AG09319 (cell line): ENCODE measurements at regions not wholly inside any gene's neighbourhood (a gene's known extent, or its start where the extent isn't known, plus 50 kb on each side); places are given as distances from the start of the nearest gene placed in this dataset.
"Not testable (repeated sequence)": the region's sequence is repeated elsewhere in the genome, so short reads cannot be mapped to it uniquely, and the experiment has no call there.

ENCODE experiments used
- DNase-seq: peaks from one replicate; pipeline ENCODE4 v3.0.0-alpha.2; 2010; ENCODE audit warnings: low read depth; ENCODE audit errors: extremely low read depth
- TF ChIP-seq, protein P1 (sequence below): IDR thresholded peaks from 2 replicates; pipeline ENCODE4 v1.5.1; 2011; ENCODE audit warnings: low read depth, mild to moderate bottlenecking, inconsistent platforms, low read length, moderate library complexity

DNA sequence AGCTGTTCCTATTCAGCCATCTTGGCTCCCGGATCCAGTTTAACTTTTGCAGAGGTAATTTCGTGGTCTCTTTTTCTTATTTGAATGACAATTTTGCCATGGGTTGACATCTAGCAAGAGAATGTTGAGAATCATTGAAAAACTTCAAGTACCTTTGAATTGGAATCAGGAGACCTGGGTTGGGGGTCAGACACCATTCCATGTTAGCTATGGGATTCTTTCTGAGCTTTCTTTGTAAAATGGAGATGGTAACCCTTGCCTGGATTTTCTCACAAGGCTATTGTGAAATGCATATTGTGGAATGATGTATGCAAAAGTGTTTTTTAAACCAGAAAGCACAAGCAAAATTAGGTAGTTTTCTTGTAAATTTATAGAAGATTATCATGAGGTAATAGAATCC is 79.1 kb upstream of the HAND2 start:
- DNase-seq: no peak
- TF ChIP-seq, protein P1, sequence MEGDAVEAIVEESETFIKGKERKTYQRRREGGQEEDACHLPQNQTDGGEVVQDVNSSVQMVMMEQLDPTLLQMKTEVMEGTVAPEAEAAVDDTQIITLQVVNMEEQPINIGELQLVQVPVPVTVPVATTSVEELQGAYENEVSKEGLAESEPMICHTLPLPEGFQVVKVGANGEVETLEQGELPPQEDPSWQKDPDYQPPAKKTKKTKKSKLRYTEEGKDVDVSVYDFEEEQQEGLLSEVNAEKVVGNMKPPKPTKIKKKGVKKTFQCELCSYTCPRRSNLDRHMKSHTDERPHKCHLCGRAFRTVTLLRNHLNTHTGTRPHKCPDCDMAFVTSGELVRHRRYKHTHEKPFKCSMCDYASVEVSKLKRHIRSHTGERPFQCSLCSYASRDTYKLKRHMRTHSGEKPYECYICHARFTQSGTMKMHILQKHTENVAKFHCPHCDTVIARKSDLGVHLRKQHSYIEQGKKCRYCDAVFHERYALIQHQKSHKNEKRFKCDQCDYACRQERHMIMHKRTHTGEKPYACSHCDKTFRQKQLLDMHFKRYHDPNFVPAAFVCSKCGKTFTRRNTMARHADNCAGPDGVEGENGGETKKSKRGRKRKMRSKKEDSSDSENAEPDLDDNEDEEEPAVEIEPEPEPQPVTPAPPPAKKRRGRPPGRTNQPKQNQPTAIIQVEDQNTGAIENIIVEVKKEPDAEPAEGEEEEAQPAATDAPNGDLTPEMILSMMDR: no peak

- DNase-seq: not testable (repeated sequence)
Measured at GRCh38 chr4:173608632-173609031, 78.6 kb upstream of the HAND2 start.

DNA sequence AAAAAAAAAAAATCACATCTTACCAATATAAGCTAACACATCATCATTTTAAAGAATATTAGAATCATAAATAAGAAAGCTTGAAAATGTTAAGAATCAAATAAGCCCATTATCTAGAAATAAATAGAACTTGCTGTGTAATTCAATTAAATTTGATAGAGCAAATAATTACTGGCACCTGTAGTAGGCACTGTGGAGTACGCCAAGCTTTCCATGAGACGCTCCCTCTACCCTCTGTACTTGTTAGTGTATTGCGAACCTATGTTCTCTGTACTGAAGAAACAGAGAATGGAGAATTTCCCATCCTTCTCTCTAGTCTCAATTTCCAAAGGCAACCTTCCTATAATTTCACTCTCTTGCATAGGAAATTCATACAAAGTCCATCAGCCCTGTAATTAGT is 61.7 kb upstream of the HAND2 start:
- TF ChIP-seq, protein P1: no peak
- no peak for DNase-seq

- DNase-seq: no peak
- TF ChIP-seq, protein P1: no peak
Measured at GRCh38 chr4:173590697-173591096, 60.7 kb upstream of the HAND2 start.

- TF ChIP-seq, protein P1: no peak
- no peak for DNase-seq
Measured at GRCh38 chr4:173585876-173586572, 56.0 kb upstream of the HAND2 start.

GRCh38 chr4:173584506-173584905 is 54.5 kb upstream of the HAND2 start:
- TF ChIP-seq, protein P1: no peak
- no peak for DNase-seq
